Testis (tissue), 2 donors: ENCODE measurements at regions not wholly inside any gene's neighbourhood (a gene's known extent, or its start where the extent isn't known, plus 50 kb on each side); places are given as distances from the start of the nearest gene placed in this dataset.

ENCODE experiments used
- CTCF ChIP-seq, 3 experiments: fragments of 450-650 bp in 2 of 3; fragments of 200-600 bp in 1 of 3; sonication (generic) in 1 of 3; IDR thresholded peaks; one replicate each; pipeline ENCODE4 v1.5.1; 2016 to 2019; ENCODE audit warnings: antibody characterized with exemption in 3 of 3, mild to moderate bottlenecking in 2 of 3, moderate library complexity in 1 of 3
- POLR2A ChIP-seq: fragments of 450-650 bp; IDR thresholded peaks from one replicate; pipeline ENCODE4 v1.6.1; 2017; ENCODE audit warnings: antibody characterized with exemption, mild to moderate bottlenecking, moderate library complexity

GRCh38 chr3:46119253-46119652, 88.9 kb downstream of the CCR1 start:
- TF ChIP-seq CTCF (IDR thresholded peaks at IDR 0.05) = no peak
- TF ChIP-seq POLR2A = no peak
